Breast epithelium (tissue), 4 donors: ENCODE measurements at regions not wholly inside any gene's neighbourhood (a gene's known extent, or its start where the extent isn't known, plus 50 kb on each side); places are given as distances from the start of the nearest gene placed in this dataset.

Experiments
- DNase-seq, 2 donors: peaks; one replicate each; pipeline ENCODE4 v3.0.0-alpha.2; 2019; ENCODE audit warnings: low spot score in 2 of 2
- H3K27ac ChIP-seq, 2 donors: fragments of 200-600 bp; sonication (generic) in 1 of 2; one replicate each; pipeline ENCODE4 v1.5.1; 2016 to 2019; ENCODE audit warnings: mild to moderate bottlenecking in 1 of 2
- H3K27me3 ChIP-seq, 2 donors: fragments of 200-600 bp; sonication (generic) in 1 of 2; one replicate each; pipeline versions ENCODE4 v1.5.1 to v1.6.0; 2017 to 2019; ENCODE audit warnings: control low read depth in 1 of 2, mild to moderate bottlenecking in 1 of 2
- H3K36me3 ChIP-seq: fragments of 200-600 bp; one replicate; pipeline ENCODE4 v1.5.1; 2019
- H3K4me1 ChIP-seq, 2 donors: fragments of 200-600 bp; sonication (generic); one replicate each; pipeline ENCODE4 v1.5.1; 2016 to 2019; ENCODE audit warnings: control low read depth in 1 of 2
- H3K4me3 ChIP-seq, 3 donors: fragments of 200-600 bp; sonication (generic); 1 replicate in 2 of 3; 2 replicates in 1 of 3; pipeline ENCODE4 v1.5.1; 2016 to 2019; ENCODE audit warnings: mild to moderate bottlenecking in 3 of 3, moderate library complexity in 2 of 3
- H3K9me3 ChIP-seq, 2 donors: fragments of 200-600 bp; sonication (generic) in 1 of 2; one replicate each; pipeline ENCODE4 v1.5.1; 2016 to 2019; ENCODE audit warnings: control low read depth in 1 of 2
- CTCF ChIP-seq, 3 donors: fragments of 450-650 bp; IDR thresholded peaks; one replicate each; pipeline ENCODE4 v1.5.1; 2016 to 2017; ENCODE audit warnings: antibody characterized with exemption in 3 of 3, mild to moderate bottlenecking in 3 of 3, moderate library complexity in 3 of 3
- POLR2A ChIP-seq: fragments of 450-650 bp; IDR thresholded peaks from one replicate; pipeline ENCODE4 v1.6.1; 2016; ENCODE audit warnings: antibody characterized with exemption, mild to moderate bottlenecking, moderate library complexity
- POLR2AphosphoS5 ChIP-seq, 3 donors: sonication (generic); formaldehyde crosslinking; IDR thresholded peaks; one replicate each; pipeline ENCODE4 v1.6.1; 2017; ENCODE audit warnings: antibody characterized with exemption in 3 of 3
- intact Hi-C: fragments of 100-400 bp; cut with DNase I; formaldehyde crosslinking; loops from one replicate; pipeline ENCODE4 v1.15.1; 2023; ENCODE audit warnings: low total_unique reads

GRCh38 chr9:106623558-106623957 is 239.4 kb upstream of the ZNF462 start:
- DNase-seq: no peak
- H3K27me3 ChIP-seq: no peaks in the 10 kb centered on the region
- H3K4me3 ChIP-seq: no peak overlapping the region
- intact Hi-C loops: no loop called here
- H3K27ac ChIP-seq: no peak overlapping the region
- H3K36me3 ChIP-seq: no peaks in the 10 kb centered on the region
- H3K9me3 ChIP-seq: no peaks in the 10 kb centered on the region
- TF ChIP-seq POLR2A: no peak
- no peak for TF ChIP-seq POLR2AphosphoS5 (IDR thresholded peaks at IDR 0.05)
- H3K4me1 ChIP-seq: no peaks in the 10 kb centered on the region

GRCh38 chr9:106625259-106625789 is 237.6 kb upstream of the ZNF462 start:
- no peaks in the 10 kb centered on the region for H3K4me1 ChIP-seq
- no peaks in the 10 kb centered on the region for H3K36me3 ChIP-seq
- DNase-seq: no peak
- intact Hi-C loops: no loop called here
- TF ChIP-seq POLR2AphosphoS5 (IDR thresholded peaks at IDR 0.05) (no peak), POLR2A (no peak), CTCF (IDR thresholded peaks at IDR 0.05) (no peak)
- H3K4me3 ChIP-seq: no peak overlapping the region
- H3K27ac ChIP-seq: no peak overlapping the region
- no peaks in the 10 kb centered on the region for H3K9me3 ChIP-seq
- H3K27me3 ChIP-seq: no peaks in the 10 kb centered on the region

DNA sequence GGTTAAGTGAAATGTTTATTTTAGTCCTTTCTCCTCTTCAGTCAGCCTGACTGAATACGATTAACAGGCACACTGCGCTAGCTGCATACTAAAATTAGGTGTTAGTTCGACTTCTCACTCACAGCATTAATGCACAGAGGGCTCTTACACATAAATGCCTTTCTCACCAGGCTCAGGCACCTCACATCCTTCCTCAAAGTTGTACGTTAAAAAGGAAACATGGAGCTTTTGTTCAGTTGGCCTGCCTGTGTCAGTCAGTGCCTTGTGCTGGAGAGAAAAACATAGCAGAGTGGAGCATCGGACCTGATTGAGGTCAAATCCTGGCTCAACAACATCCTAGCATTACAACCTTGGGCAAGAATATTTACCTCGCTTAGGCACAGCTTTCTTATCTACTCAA is 236.0 kb upstream of the ZNF462 start:
- H3K27me3 ChIP-seq: no peaks in the 10 kb centered on the region
- no peak overlapping the region for H3K4me3 ChIP-seq
- no peak overlapping the region for H3K27ac ChIP-seq
- intact Hi-C loops: no loop called here
- TF ChIP-seq POLR2AphosphoS5 (IDR thresholded peaks at IDR 0.05) (no peak), CTCF (IDR thresholded peaks at IDR 0.05) (no peak), POLR2A (no peak)
- no peaks in the 10 kb centered on the region for H3K4me1 ChIP-seq
- no peak for DNase-seq
- no peaks in the 10 kb centered on the region for H3K9me3 ChIP-seq
- H3K36me3 ChIP-seq: no peaks in the 10 kb centered on the region

DNA sequence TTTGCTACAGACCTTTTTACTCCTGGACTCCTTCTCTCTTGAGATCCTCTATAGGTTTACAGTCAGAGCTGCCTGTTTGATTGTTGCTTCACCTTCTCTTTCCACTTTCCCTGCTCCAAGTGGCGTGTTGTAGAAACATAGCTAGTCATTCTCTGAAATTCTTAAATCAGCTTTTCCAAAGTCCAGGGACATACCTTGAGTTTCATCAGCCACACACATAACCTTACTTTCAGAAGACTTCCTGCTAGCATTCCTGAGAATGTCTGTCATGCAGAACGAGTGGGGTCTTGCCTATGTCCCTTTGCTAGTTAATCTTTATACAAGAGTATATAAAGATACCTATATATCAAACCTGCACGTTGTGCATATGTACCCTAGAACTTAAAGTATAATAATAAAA is 230.3 kb upstream of the ZNF462 start:
- no peak overlapping the region for H3K4me3 ChIP-seq
- no peak for DNase-seq
- no peaks in the 10 kb centered on the region for H3K9me3 ChIP-seq
- no peaks in the 10 kb centered on the region for H3K4me1 ChIP-seq
- no peaks in the 10 kb centered on the region for H3K36me3 ChIP-seq
- no peak overlapping the region for H3K27ac ChIP-seq
- intact Hi-C loops: loop anchor here (5.0 kb wide), 1 partner anchor 1000 kb away; no protein-coding TSS in a partner anchor
- no peaks in the 10 kb centered on the region for H3K27me3 ChIP-seq
- TF ChIP-seq POLR2A (no peak), CTCF (IDR thresholded peaks at IDR 0.05) (no peak), POLR2AphosphoS5 (IDR thresholded peaks at IDR 0.05) (no peak)

- TF ChIP-seq CTCF (IDR thresholded peaks at IDR 0.05): no peak
- TF ChIP-seq POLR2A: no peak
- no peak for TF ChIP-seq POLR2AphosphoS5 (IDR thresholded peaks at IDR 0.05)
- H3K9me3 ChIP-seq: no peaks in the 10 kb centered on the region
- no peak overlapping the region for H3K4me3 ChIP-seq
- no peak overlapping the region for H3K27ac ChIP-seq
- DNase-seq: no peak
- no peaks in the 10 kb centered on the region for H3K36me3 ChIP-seq
- H3K4me1 ChIP-seq: no peaks in the 10 kb centered on the region
- H3K27me3 ChIP-seq: no peaks in the 10 kb centered on the region
- intact Hi-C loops: loop anchor here (5.0 kb wide), 1 partner anchor 1002 kb away; no protein-coding TSS in a partner anchor
Observed at GRCh38 chr9:106634183-106634582, 228.8 kb upstream of the ZNF462 start.

DNA sequence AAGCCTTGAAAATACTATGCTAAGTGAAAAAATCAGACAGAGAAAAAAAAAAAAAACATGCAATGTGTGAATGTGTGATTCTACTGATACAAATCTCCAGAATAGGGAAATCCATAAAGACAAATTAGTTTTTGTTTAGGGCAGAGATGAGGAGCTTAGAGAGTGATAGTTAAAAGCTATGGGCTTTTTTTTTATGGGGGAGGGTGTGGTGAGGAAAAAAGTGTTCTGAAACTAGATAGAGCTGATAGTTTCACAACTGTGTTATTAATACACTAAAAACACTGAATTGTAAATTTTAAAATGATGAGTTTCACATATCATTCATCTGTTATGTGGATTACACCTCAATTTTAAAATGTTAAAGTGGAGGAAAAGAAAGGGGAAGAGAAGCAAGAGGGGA is 228.3 kb upstream of the ZNF462 start:
- Histone ChIP-seq H3K4me3 (no peak overlapping the region), H3K27me3 (no peaks in the 10 kb centered on the region), H3K36me3 (no peaks in the 10 kb centered on the region), H3K9me3 (no peaks in the 10 kb centered on the region), H3K4me1 (no peaks in the 10 kb centered on the region), H3K27ac (no peak overlapping the region)
- no peak for DNase-seq
- no peak for TF ChIP-seq CTCF (IDR thresholded peaks at IDR 0.05)
- TF ChIP-seq POLR2AphosphoS5 (IDR thresholded peaks at IDR 0.05): no peak
- TF ChIP-seq POLR2A: no peak
- intact Hi-C loops: loop anchor here (5.0 kb wide), 1 partner anchor 1002 kb away; no protein-coding TSS in a partner anchor
